Vagina (tissue), 2 donors: ENCODE measurements at regions not wholly inside any gene's neighbourhood (a gene's known extent, or its start where the extent isn't known, plus 50 kb on each side); places are given as distances from the start of the nearest gene placed in this dataset.

Experiments
- CTCF ChIP-seq, 3 experiments: fragments of 450-650 bp in 2 of 3; fragments of 200-600 bp in 1 of 3; sonication (generic) in 1 of 3; IDR thresholded peaks; one replicate each; pipeline ENCODE4 v1.5.1; 2017 to 2019; ENCODE audit warnings: antibody characterized with exemption in 3 of 3, mild to moderate bottlenecking in 2 of 3, moderate library complexity in 2 of 3
- POLR2A ChIP-seq, 2 donors: fragments of 450-650 bp; IDR thresholded peaks; one replicate each; pipeline ENCODE4 v1.6.1; 2017; ENCODE audit warnings: antibody characterized with exemption in 2 of 2, mild to moderate bottlenecking in 2 of 2, moderate library complexity in 2 of 2

DNA sequence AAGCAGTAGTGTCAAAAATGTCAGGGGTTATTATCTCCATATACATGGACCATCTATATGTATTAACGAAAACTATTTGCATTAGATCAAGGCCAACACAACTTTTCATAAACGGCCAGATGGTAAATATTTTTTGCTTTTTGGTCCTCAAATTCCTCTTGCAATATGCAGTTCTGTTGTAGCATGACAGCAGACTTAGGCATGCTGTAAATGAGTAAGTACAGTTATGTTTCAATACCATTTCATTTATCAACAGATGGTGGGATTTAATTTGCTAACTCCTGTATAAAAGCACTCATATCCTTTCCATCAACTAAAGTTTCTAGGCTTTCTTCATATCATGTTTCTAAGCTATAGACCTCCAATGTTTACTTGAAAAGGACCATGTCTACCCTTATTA lies 208.1 kb downstream of the ANKRD50 start:
- TF ChIP-seq POLR2A (IDR thresholded peaks at IDR 0.05) (no peak), CTCF (IDR thresholded peaks at IDR 0.05) (no peak)
